SK-N-MC (cell line): ENCODE measurements at regions not wholly inside any gene's neighbourhood (a gene's known extent, or its start where the extent isn't known, plus 50 kb on each side); places are given as distances from the start of the nearest gene placed in this dataset.

Experiments used
- EZH2 ChIP-seq: fragments of 200-600 bp; sonication (generic); IDR thresholded peaks from one replicate; pipeline ENCODE4 v1.6.1; 2017; ENCODE audit warnings: antibody characterized with exemption
- POLR2AphosphoS5 ChIP-seq: IDR thresholded peaks from 2 replicates; pipeline ENCODE4 v1.6.1; 2012; ENCODE audit warnings: mild to moderate bottlenecking, low read depth, low read length, borderline replicate concordance

DNA sequence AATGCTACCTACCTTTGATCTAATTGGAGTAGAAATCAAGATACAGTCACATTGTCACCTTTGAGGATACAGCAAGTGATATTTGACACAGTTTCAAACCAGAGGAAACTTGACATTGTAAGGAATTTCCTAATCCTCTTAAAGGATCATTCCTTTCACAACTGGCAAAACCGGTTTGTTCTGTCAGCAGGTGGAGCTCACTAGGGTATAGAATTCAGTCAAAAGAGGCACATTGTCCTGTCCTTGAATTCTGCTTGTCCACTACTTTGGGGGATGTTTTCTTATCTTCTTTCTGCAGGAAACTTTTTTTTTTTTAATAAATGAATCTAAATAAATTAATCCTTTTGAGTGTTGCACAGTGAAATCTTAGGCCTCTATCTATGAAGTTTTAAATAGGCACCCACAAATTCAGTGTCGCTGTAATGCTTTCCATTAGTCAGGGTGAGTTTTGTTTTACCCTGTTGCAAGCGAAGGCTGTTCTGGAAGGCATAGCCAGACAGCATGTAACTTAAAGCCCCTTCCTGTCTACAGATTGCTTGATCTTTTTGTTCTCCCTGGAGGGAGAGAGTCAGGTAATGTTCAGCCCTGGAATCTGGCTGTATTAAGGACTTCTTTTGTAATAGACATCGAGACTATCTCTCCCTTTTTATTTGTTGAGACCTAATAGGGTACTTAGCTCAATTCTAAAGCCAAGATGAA is 285.0 kb upstream of the RGS6 start:
- no peak for TF ChIP-seq EZH2
- no peak for TF ChIP-seq POLR2AphosphoS5
